Stimulated activated CD8-positive, alpha-beta memory T cell treated with anti-CD3 and anti-CD28 coated beads, Interleukin-4, amount 100 ng/mL, for 48 hours (primary cell): ENCODE measurements at regions not wholly inside any gene's neighbourhood (a gene's known extent, or its start where the extent isn't known, plus 50 kb on each side); places are given as distances from the start of the nearest gene placed in this dataset.

Experiments
- DNase-seq: peaks from one replicate; pipeline ENCODE4 v3.0.0-alpha.2; 2020

GRCh38 chr5:163623524-163623923 lies 118.1 kb downstream of the MAT2B start:
- no peak for DNase-seq

- no peak for DNase-seq
These were observed 118.6 kb downstream of the MAT2B start for GRCh38 chr5:163623986-163624385.

DNA sequence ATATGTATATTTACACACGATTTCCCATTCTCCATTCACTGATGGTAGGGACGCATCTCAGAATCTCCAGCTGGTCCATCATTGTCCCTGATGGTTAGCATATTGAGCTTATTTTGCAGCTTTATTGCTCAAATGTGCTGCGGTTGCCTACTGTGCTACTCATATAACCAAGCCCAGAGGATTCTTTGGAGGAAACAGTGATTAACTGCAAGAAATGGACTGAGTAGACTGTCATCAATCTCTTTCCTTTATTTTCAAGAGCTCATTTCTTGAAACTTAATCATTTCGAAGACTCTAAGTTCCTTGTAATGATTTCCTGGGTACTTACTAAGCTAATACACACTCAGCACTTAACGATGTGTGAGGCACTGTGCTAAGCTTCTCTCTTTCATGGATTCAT lies 119.0 kb downstream of the MAT2B start:
- no peak for DNase-seq

DNA sequence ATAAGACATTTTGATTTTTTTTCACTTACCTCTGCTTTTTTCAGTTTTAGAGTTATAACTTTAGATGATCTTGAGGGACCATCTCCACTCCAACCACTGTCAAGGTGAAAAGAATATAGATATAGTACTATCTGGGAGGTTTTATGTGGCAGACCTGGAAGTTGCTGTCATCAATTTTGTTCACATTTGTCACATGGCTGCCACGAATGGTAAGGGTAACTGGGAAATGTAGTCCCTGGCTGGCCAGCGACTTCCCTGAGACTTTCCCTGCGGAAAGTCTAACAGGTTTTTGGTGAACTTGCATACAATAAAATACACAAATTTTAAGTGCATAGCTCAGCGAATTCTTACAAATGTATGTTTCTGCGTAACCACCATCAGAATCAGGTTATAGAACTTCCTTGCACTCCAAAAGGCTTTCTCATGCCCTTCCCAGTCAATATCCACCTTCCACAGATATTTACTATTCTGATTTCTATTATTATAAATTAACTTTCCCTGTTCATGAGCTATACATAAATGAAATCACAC lies 121.5 kb downstream of the MAT2B start:
- DNase-seq = no peak

- DNase-seq = no peak
These were observed 126.4 kb downstream of the MAT2B start for GRCh38 chr5:163631856-163632255.

DNA sequence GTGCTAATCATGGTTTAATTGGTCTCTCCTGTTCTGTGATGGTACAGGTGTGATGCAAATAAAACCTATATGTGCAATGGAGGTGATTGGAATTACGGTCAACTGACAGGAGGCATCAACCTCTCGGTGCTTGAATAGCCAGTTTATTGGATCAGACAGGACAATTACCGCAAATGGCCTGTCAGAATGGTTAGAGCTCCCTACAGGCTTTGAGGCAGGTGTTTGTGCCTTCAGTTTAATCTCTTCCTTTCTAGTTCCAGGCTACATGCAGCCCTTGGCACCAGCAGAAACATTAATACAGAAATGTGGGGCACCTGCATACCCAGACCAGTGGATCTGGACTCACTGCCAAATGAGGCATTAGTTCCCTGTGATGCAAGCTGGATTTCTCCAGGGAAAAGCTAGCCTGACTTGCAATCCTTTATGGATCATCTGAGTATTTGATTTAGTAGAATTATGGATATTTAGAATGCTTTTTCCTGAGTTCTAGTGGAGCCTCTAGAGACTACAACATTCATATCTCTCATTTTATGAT lies 128.6 kb downstream of the MAT2B start:
- no peak for DNase-seq

- DNase-seq = no peak
These were observed 130.2 kb downstream of the MAT2B start for GRCh38 chr5:163635631-163636030.

- DNase-seq = no peak
These were observed 137.5 kb downstream of the MAT2B start for GRCh38 chr5:163642904-163643303.

DNA sequence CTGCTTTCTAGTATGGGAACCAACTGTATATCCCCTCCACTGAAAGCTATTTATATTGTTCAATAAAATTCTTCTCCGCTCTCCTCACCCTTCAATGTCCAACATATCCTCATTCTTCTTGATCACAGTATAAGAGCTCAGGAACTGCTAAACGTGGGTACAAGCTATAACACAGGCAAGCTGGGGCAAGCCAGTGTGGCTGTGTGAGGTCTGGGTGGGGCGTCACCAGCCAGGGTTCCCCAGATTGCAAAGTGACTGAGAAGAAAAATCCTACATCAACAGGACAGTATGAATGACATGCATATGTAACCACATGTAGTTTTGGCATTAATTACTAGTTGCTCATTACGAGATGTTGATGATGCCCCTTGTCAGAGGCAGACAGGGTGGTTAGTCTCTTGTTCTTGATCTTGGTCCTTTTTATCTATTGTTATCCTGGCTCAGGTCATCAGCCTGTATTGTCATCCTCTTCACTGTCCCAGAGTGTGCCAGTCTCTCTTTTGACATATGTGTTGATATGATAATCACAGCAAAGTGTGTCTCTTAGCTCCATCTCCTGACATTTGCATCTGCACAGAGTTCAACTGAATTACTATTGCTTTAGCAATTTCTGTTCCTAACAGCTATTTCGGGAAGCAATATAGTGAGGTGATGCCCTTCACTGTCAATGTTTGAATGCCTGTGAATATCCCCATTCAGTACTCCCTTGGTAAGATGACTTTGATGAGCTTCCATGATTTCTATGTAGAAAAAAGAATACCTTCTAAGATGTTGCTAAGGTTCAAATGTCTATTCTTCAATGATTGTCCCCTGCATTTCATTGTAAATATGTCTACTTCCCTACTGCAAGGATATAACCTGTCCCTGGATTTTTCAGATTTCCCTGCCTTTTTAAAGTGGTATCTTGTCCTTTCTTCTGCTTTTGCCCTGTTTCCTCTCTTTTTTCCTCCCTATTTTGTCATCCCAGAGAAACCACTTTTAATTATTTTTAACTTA lies 140.3 kb downstream of the MAT2B start:
- no peak for DNase-seq

DNA sequence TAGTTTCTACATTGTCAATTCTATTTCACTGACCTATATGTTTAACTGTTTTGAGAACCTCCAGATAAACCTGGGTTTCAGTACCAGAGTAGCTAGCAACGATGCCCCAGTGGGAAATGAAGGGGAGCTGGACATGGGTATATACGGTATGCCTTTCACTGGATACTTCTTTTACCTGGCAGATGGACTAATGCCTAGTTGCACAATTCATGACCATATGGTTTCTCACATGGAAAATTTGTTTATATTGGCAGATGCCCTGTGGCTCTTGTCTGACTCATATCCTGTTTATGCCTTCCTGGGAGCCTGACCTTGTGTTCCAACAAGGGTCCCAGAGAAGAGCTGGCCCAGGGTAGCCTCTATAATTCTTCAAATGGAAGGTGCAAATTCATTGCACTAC lies 144.1 kb downstream of the MAT2B start:
- DNase-seq = no peak

- DNase-seq = no peak
These were observed 148.1 kb downstream of the MAT2B start for GRCh38 chr5:163653526-163653925.

- DNase-seq = no peak
These were observed 153.5 kb downstream of the MAT2B start for GRCh38 chr5:163658702-163659567.

DNA sequence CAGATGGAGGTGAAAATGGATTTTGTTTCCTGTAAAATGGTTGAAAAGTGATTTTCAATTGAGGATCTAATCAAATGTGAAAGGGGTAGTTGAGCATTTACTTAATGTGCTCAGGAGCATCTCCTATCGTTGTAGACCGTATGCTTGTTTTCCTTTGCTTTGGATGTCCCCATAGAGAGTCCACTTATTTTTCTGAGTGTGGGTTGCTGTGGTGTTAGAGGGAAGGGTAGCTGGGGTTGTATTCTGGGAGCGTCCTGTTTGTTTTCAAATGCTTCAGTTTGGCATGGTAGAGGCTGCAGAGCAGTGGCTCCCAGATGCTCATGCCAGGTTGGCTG lies 154.1 kb downstream of the MAT2B start:
- DNase-seq = no peak

DNA sequence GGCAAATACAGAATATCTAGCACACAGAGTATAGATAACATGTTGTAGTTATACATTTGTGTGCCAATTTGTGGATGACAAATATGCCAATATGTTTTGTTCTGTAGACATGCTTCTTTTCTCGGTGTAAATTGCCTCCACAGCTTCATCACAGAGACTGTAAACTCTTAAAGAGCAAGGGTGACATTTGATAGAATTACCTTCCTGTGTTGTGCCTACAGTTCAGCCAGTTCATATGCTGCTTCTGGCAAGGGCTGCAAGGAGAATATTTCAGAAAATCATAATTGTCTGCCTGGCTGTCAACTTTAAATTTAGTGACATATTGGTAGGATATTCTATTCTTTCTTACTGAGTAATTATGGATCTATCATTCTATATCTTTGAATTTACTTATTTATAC lies 155.1 kb downstream of the MAT2B start:
- no peak for DNase-seq

- DNase-seq = no peak
These were observed 155.9 kb downstream of the MAT2B start for GRCh38 chr5:163661360-163661759.

DNA sequence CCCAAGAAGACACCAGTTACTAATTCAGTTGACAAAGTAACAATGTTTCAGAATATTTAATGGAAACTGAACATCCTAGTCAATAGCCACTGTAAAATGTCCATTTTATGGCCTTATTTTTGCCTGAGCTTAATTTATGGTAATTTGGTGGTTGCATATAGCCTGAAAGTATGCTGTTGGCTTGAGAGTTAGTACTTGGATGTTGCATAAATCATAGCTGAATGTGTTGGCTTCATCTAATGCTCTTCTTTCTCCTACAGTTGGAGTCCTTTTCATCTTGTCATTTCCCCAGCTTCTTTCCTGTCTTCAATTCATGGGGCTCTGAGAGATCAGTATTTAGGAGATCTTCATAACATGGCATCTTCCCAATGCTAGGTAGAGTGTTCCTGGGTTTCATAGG lies 164.6 kb downstream of the MAT2B start:
- DNase-seq = no peak

DNA sequence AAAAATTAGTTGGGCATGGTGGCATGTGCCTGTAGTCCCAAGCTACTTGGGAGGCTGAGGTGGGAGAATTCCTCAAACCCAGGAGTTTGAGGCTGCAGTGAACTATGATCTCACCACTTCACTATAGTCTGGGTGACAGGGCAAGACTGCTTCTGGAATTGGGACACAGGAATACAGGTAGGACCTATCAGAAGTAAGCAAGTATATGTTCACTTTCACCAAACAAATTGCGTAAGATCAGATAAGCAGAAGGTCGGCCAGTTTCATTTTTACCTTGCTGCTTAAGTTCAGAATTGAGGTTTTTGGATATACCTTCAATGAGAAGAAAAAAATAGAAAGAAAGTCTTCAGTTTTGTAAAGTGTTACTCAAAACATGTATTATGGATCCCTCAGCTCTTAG lies 171.7 kb downstream of the MAT2B start:
- DNase-seq = no peak

GRCh38 chr5:163682234-163682633 lies 176.8 kb downstream of the MAT2B start:
- no peak for DNase-seq

- DNase-seq = no peak
These were observed 182.0 kb downstream of the MAT2B start for GRCh38 chr5:163687414-163687813.

DNA sequence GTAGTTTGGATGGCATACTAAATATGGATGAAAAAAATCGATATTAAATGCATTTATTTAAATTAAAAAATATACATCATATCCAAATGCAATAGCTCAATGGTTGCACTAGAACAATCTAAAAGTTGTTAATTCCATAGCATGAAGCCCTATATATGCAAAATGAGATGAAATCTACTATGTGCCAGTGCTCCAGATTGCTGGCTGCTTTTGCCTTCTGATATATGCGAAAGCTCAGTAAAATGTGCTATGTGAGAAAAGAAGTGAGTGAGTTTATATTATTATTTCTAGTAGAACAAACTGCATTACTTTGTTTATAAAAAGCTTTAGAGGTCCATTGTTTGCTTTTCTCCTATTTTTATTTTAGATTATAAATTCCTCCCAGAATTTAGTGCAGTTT lies 186.7 kb downstream of the MAT2B start:
- no peak for DNase-seq

GRCh38 chr5:163695830-163696578 lies 190.6 kb downstream of the MAT2B start:
- no peak for DNase-seq

- no peak for DNase-seq
These were observed 191.1 kb downstream of the MAT2B start for GRCh38 chr5:163696579-163696887.
